GM23248 (cell line): ENCODE measurements at regions not wholly inside any gene's neighbourhood (a gene's known extent, or its start where the extent isn't known, plus 50 kb on each side); places are given as distances from the start of the nearest gene placed in this dataset.

Source experiments
- EZH2 ChIP-seq: fragments of 200-600 bp; sonication (generic); IDR thresholded peaks from 2 replicates; pipeline ENCODE4 v1.6.1; 2018; ENCODE audit warnings: antibody characterized with exemption, mild to moderate bottlenecking; ENCODE audit not compliant: insufficient read depth, poor library complexity, severe bottlenecking
- EZH2phosphoT487 ChIP-seq: fragments of 200-600 bp; sonication (generic); IDR thresholded peaks from 2 replicates; pipeline ENCODE4 v1.6.1; 2018; ENCODE audit warnings: antibody characterized with exemption, moderate library complexity, mild to moderate bottlenecking, low read depth; ENCODE audit not compliant: insufficient read depth

DNA sequence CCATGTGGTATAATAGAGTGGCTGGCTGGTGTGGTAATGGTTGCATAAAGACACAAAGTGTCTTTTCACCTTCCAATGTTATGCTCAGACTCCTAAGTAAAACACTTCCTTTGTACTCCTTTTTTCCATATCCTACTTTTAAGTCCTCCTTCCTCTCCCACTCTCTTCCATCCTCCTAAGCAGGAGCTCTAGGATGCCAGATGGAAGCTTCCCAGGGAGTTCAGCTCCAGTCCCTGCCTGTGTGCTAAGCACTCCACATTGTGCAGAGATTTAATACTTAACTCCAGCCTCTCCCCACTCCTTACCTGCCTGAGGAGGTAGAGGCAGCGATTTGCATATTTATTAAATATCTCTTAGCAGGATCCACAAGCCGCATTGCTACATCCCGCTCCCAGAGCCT lies 60.5 kb upstream of the IGSF21 start:
- no peak for TF ChIP-seq EZH2phosphoT487
- no peak for TF ChIP-seq EZH2
